Right lobe of liver (tissue), 6 donors: ENCODE measurements at regions not wholly inside any gene's neighbourhood (a gene's known extent, or its start where the extent isn't known, plus 50 kb on each side); places are given as distances from the start of the nearest gene placed in this dataset.

Source experiments
- ATAC-seq, 4 donors: fragments of 200-7000 bp; cut with Tn5 transposase; one replicate each; pipeline ENCODE4 v1.9.1; 2020; ENCODE audit warnings: mild to moderate bottlenecking in 4 of 4, moderate library complexity in 4 of 4
- DNase-seq, 3 donors: peaks; one replicate each; pipeline ENCODE4 v3.0.0-alpha.2; 2020
- H3K27ac ChIP-seq, 3 donors: fragments of 200-600 bp; one replicate each; pipeline ENCODE4 v1.8.0; 2022
- H3K27me3 ChIP-seq, 2 donors: fragments of 200-600 bp; one replicate each; pipeline ENCODE4 v1.8.0; 2022
- H3K36me3 ChIP-seq, 4 donors: fragments of 200-600 bp; sonication (generic) in 1 of 4; one replicate each; pipeline versions ENCODE4 v1.5.1 to v1.8.0; 2017 to 2022; ENCODE audit warnings: control low read depth in 1 of 4
- H3K4me1 ChIP-seq, 4 donors: fragments of 200-600 bp; sonication (generic) in 1 of 4; one replicate each; pipeline versions ENCODE4 v1.5.1 to v1.8.0; 2017 to 2022; ENCODE audit warnings: control low read depth in 1 of 4
- H3K4me3 ChIP-seq, 3 donors: fragments of 200-600 bp; one replicate each; pipeline ENCODE4 v1.8.0; 2022
- H3K9me3 ChIP-seq, 4 donors: fragments of 200-600 bp; sonication (generic) in 1 of 4; one replicate each; pipeline versions ENCODE4 v1.5.1 to v1.8.0; 2017 to 2022; ENCODE audit warnings: control low read depth in 1 of 4
- POLR2A ChIP-seq: fragments of 450-650 bp; IDR thresholded peaks from one replicate; pipeline ENCODE4 v1.6.1; 2017; ENCODE audit warnings: antibody characterized with exemption, mild to moderate bottlenecking
- WGBS: methylation state at CpG from one replicate; pipeline ENCODE4 v1.1.6; 2018; ENCODE audit warnings: low coverage, low lambda C conversion rate; ENCODE audit not compliant: insufficient coverage; ENCODE audit errors: missing lambda C conversion rate; 5-methylcytosine and 5-hydroxymethylcytosine counted together
- intact Hi-C, 2 donors: fragments of 100-400 bp; cut with DNase I; formaldehyde crosslinking; loops; one replicate each; pipeline versions ENCODE4 v1.11.2 to v1.14.1; 2022
- TF ChIP-seq, protein P1 (sequence below), 4 donors: fragments of 200-600 bp in 3 of 4; fragments of 450-650 bp in 1 of 4; IDR thresholded peaks; one replicate each; pipeline versions ENCODE4 v1.5.1 to v1.8.0; 2016 to 2022; ENCODE audit warnings: antibody characterized with exemption in 4 of 4, mild to moderate bottlenecking in 2 of 4
- donor health status: DM: no; HTN: yes; CAD: no.
- donor health status: DM: no; HTN: no; CAD: no.
- donor health status: DM: no; HTN: no; CAD: no.
- donor health status: DM: no; HTN: yes; CAD: no.
- donor health status: DM: no; HTN: yes; CAD: no.

DNA sequence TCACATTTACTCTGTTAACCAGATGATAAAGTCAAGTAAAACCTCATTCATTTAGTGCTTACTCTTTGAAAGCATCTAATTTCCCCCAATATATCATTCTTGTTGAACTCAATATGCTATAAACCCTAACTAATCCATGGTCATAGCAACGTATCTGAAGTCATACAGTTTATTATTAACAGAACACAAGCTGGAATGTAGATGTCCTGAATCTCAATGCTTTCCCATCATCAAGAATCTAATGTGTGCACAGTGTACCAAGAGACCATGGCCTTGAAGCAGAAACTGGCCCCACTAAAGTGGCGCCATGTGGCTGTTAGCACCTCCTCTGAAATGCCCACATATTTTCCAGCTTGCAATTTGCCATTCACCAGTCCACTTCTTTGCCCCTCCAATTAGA, 245.8 kb downstream of the SOX9 start:
- 47% methylated on average over 2 of the region's 2 CpGs for WGBS
- no peak overlapping the region for H3K4me3 ChIP-seq
- no peaks in the 10 kb centered on the region for H3K27me3 ChIP-seq
- intact Hi-C loops = no loop called here
- DNase-seq (no peak), ATAC-seq (no peak)
- no peaks in the 10 kb centered on the region for H3K36me3 ChIP-seq
- H3K27ac ChIP-seq = no peak overlapping the region
- H3K4me1 ChIP-seq = no peaks in the 10 kb centered on the region
- no peak for TF ChIP-seq POLR2A
- H3K9me3 ChIP-seq = no peaks in the 10 kb centered on the region

DNA sequence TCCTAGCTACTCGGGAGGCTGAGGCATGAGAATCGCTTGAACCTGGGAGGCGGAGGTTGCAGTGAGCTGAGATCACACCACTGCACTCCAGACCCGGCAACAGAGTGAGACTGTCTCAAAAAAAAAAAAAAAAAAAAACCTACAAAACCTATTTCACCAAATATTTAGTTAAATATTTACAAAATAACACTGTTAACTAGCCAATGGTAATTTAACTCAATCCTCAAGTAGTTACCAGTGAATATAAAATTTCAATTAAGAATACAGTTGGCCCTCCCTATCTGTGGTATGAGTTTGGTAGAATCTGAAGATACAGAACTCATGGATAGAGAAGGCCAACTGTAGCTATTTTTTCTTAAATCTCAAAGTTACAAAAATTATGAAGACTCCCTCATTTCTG, 247.4 kb downstream of the SOX9 start:
- intact Hi-C loops = no loop called here
- no peaks in the 10 kb centered on the region for H3K27me3 ChIP-seq
- 86% methylated on average over 4 of the region's 4 CpGs for WGBS

DNA sequence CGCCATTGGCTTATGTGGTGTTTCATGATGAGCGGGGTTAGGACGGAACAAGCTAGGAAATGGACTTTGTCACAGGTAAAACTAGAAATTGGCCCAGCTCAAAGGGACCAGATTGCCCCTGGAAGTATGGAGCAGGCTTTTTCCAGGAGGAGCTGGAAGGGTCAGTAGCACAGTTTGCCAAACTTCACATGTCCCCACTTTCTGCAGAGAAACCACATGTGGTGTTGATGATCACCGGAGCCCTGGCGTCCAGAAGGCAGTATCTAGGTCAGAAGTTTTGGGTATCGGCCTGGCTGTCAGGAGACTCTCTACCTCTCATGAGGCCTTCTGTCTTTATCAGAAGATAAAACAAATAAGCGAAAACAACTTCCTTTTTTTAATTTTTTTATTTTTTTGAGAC, 248.5 kb downstream of the SOX9 start:
- no peaks in the 10 kb centered on the region for H3K36me3 ChIP-seq
- H3K4me1 ChIP-seq = no peaks in the 10 kb centered on the region
- ATAC-seq = no peak
- H3K27ac ChIP-seq = no peak overlapping the region
- no peak for DNase-seq
- no peak for TF ChIP-seq POLR2A
- H3K27me3 ChIP-seq = no peaks in the 10 kb centered on the region
- no peak overlapping the region for H3K4me3 ChIP-seq
- 78% methylated on average over 7 of the region's 7 CpGs for WGBS
- intact Hi-C loops = no loop called here
- no peaks in the 10 kb centered on the region for H3K9me3 ChIP-seq

More for the DNA sequence above, 247.4 kb downstream of the SOX9 start:
- Histone ChIP-seq H3K4me1 (no peaks in the 10 kb centered on the region), H3K4me3 (no peak overlapping the region), H3K36me3 (no peaks in the 10 kb centered on the region), H3K27ac (no peak overlapping the region), H3K9me3 (no peaks in the 10 kb centered on the region)
- ATAC-seq (no peak), DNase-seq (no peak)
- no peak for TF ChIP-seq POLR2A
- TF ChIP-seq, protein P1, sequence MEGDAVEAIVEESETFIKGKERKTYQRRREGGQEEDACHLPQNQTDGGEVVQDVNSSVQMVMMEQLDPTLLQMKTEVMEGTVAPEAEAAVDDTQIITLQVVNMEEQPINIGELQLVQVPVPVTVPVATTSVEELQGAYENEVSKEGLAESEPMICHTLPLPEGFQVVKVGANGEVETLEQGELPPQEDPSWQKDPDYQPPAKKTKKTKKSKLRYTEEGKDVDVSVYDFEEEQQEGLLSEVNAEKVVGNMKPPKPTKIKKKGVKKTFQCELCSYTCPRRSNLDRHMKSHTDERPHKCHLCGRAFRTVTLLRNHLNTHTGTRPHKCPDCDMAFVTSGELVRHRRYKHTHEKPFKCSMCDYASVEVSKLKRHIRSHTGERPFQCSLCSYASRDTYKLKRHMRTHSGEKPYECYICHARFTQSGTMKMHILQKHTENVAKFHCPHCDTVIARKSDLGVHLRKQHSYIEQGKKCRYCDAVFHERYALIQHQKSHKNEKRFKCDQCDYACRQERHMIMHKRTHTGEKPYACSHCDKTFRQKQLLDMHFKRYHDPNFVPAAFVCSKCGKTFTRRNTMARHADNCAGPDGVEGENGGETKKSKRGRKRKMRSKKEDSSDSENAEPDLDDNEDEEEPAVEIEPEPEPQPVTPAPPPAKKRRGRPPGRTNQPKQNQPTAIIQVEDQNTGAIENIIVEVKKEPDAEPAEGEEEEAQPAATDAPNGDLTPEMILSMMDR (IDR thresholded peaks at IDR 0.05) = no peak

DNA sequence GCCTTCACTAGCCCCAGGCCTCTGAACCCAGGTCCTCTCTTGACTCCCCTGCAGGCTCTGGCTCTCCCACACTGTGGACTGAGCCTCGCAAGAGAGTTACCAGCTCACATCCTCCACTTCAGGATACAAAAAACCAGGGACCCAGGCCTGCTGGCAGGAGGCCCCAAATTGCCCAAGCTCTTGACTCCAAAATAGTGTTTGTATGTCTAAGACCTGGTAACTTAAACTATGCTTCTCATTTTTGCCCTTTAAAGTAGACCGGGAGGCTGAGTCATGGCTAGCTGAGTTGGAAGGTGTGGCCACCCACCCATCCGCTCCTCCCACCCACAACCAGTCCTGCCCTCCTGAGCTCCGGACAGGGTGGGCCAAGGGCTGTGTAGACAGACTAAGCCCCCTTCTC, 250.0 kb downstream of the SOX9 start:
- no peak for DNase-seq
- no peak overlapping the region for H3K4me3 ChIP-seq
- no peaks in the 10 kb centered on the region for H3K27me3 ChIP-seq
- TF ChIP-seq, protein P1 (IDR thresholded peaks at IDR 0.05) = no peak
- no peak for TF ChIP-seq POLR2A
- H3K27ac ChIP-seq = no peak overlapping the region
- H3K4me1 ChIP-seq = no peaks in the 10 kb centered on the region
- H3K36me3 ChIP-seq = no peaks in the 10 kb centered on the region
- intact Hi-C loops = no loop called here
- no peaks in the 10 kb centered on the region for H3K9me3 ChIP-seq
- no peak for ATAC-seq
- 69% methylated on average over 2 of the region's 4 CpGs for WGBS

DNA sequence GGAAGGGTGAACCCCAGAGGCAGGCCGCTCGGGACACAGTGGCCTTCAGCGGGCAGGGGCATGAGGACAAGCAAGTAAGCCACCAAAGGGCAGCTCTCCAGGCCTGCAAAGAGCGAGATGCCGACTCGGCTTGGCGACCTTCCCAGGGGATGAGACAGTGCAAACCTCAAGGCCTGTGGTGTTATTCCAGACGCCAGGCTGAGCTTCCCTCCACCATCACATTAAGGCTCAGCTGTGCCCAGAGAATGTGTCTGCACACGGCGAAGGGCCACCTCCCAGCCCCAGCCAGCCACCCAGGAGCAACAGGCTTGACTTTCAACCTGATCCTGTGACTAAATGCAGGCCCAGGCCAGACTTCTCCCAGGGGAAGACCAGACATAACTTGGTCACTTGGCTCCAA, 251.4 kb downstream of the SOX9 start:
- H3K36me3 ChIP-seq = no peaks in the 10 kb centered on the region
- H3K9me3 ChIP-seq = no peaks in the 10 kb centered on the region
- no peaks in the 10 kb centered on the region for H3K4me1 ChIP-seq
- ATAC-seq (no peak), DNase-seq (no peak)
- 100% methylated on average over 2 of the region's 10 CpGs for WGBS
- intact Hi-C loops = no loop called here
- H3K27ac ChIP-seq = no peak overlapping the region
- H3K4me3 ChIP-seq = no peak overlapping the region
- TF ChIP-seq POLR2A = no peak
- TF ChIP-seq, protein P1 (IDR thresholded peaks at IDR 0.05) = no peak
- H3K27me3 ChIP-seq = no peaks in the 10 kb centered on the region
